ENCODE measurements at regions not wholly inside any gene's neighbourhood (a gene's known extent, or its start where the extent isn't known, plus 50 kb on each side); places are given as distances from the start of the nearest gene placed in this dataset.
"Not testable (repeated sequence)": the region's sequence is repeated elsewhere in the genome, so short reads cannot be mapped to it uniquely, and the experiment has no call there.

DNA sequence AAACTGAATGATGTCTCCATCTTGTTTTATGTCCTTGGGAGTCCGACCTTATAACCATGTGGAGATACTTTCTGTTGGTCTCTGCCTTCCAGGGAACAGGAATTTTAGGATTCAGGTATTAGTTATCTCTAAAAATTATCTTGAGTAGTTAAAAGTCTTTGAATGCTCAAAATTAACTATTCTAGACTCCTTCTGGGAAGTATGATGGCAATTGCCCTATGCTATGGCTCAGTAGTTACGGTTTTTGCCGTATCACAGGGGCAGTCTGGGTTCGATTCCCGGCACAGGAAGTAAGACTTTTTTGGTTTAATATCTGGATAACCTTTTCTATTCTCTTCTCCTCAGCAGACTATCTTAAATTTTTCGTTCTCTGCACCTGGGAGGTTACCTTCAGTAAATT, 708.7 kb upstream of the LRATD1 start:
- DNase-seq: no peak

DNA sequence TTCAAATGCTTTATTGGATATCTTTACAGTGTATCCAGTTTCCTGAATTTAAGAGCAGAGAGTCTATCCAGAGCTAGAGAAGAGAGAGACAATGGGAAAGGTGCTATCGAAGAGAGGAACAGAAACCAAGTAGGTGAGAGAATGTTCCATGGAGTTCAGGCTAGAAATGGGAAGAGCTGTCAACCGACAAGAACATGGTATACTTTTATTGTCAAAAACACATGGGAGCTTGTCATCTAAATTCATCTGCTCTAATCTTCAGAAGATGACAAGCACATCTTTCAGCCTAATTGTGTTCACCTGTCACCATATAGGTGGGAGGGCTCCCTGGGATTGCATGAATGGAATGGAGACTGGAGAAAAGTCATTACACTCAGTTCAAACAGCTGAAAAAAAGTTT, 690.4 kb upstream of the LRATD1 start:
- DNase-seq: no peak

GRCh38 chr2:13950761-13951160, 681.8 kb upstream of the LRATD1 start:
- DNase-seq: no peak

- DNase-seq: no peak
These were observed 663.7 kb upstream of the LRATD1 start for GRCh38 chr2:13968811-13969210.

GRCh38 chr2:13986119-13986720, 646.3 kb upstream of the LRATD1 start:
- no peak for DNase-seq

DNA sequence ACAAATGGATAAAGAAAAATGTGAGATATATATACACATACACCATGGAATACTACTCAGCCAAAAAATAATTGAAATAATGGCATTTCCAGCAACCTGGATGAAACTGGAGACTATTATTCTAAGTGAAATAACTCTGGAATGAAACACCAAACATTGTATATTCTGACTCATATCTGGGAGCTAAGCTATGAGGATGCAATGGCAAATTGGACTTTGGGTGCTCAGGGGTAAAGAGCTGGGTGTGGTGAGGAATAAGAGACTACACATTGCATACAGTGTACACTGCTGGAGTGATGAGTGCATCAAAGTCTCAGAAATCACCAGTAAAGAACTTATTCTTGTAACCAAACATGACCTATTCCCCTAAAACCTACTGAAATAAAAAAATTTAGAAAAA, 636.0 kb upstream of the LRATD1 start:
- no peak for DNase-seq

DNA sequence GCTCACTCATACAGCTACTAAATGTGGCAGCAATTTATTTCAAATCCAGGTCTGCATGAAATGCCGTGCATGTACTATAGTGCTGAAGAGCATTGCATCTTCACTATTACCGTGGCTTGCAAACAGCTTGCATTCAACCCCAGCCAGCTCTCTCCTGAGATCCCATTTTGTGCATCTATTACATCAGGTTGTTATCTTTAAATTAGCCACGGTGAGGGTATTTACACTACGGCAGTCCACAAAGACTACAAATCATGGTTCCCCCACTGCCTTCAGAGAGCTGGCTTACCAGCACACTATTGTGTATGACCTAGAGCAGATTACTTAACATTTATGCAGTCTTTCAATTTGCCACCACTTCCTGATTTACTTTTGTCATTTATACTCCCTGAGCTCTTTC, 621.3 kb upstream of the LRATD1 start:
- DNase-seq: no peak

GRCh38 chr2:14015113-14015630, 617.3 kb upstream of the LRATD1 start:
- no peak for DNase-seq

GRCh38 chr2:14016289-14016955, 616.1 kb upstream of the LRATD1 start:
- DNase-seq: no peak

- DNase-seq: no peak
These were observed 613.9 kb upstream of the LRATD1 start for GRCh38 chr2:14018620-14019019.

GRCh38 chr2:14023558-14023957, 609.0 kb upstream of the LRATD1 start:
- no peak for DNase-seq

DNA sequence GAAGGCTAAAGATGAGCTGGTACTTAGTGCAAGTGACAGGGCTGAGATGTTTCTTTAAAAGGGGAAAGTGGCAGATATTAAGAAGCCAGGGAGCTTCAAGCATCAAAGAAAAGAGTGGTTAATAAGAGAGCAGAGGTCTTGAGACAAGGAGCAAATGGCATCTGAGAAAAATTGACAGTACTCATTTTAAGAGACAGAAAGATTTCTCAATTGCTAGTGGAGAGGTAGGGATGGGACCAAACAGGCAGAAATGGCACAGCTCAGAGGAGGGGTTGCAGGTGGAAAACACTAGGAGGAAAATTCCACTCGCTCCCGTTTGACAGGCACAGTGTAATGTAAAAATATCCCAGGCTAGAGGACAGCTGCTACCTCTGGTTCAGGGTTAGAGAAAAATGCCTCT, 593.4 kb upstream of the LRATD1 start:
- no peak for DNase-seq

DNA sequence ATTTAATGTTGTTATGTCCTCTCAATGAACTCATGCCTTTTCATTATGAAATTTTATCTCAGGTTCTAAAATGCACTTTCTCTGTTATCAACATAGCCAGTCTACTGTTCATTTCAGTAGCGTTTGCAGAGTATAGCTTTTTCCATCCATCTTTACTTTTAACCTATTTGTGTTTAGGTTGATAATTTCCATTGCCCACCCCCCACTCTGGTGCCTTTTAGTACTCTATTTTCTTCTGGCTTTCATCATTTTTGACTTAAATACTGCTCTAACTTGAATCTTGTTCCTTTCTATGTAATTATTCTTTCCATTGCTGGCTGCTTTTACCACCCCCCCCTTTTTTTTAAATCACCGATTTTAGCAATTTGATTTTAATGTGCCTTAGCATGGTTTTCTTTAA, 585.0 kb upstream of the LRATD1 start:
- DNase-seq: no peak

GRCh38 chr2:14051401-14051800, 581.1 kb upstream of the LRATD1 start:
- DNase-seq: no peak

GRCh38 chr2:14053105-14053504, 579.4 kb upstream of the LRATD1 start:
- no peak for DNase-seq

GRCh38 chr2:14064346-14064745, 568.2 kb upstream of the LRATD1 start:
- no peak for DNase-seq

DNA sequence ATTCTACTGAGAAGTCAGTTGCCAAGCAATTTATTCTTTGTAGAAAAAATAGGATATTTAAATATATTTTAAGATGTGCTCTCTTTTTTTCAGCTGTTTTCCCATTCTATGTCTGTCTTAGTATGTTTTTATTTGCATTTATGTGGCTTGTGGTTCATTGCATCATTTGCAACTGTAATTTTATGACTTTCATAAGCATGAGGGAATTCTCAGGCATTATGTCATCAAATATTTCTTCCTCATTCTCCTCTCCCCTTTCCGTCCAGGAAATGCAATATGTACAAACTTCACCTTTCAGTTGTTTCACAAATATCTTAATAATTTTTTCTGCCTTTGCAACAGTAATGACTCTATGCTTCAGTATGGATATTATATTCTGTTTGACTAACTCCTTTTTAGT, 560.2 kb upstream of the LRATD1 start:
- no peak for DNase-seq

GRCh38 chr2:14074691-14075090, 557.8 kb upstream of the LRATD1 start:
- DNase-seq: no peak

DNA sequence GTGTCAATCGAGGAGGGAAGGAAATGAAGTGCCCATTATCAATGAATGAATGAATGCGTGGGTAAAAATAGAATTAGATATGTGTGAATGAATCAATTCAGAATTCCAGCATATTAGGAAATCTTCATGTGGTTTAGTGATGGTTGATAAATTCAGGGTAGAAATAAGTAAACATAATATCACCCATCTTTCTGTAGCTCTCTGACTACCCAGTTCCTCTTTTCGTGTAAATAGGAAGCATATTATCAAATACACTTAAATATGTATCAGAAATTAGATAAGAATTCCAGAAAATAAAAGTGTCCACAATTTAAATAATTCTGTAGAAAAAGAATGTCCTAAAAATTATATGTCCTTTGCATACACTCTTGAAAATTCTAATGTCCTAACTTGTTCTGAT, 552.9 kb upstream of the LRATD1 start:
- no peak for DNase-seq

DNA sequence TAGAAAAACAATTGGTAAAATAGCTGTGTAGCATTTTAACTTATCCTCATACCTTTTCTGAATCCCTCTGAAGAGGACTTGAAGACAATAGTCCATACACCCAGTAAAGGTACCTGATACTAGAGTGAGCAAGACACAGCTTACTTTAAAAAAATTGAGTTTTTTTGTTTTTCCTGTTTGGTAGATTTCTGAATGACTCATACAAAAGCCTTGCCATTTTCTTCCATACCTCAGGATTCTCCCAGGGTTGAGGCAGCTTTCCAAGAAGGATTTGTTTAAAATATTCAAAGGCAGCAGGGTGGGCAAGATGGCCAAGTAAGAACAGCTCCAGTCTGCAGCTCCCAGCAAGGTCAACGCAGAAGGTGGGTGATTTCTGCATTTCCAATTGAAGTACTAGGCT, 551.0 kb upstream of the LRATD1 start:
- no peak for DNase-seq

GRCh38 chr2:14082640-14083039, 549.9 kb upstream of the LRATD1 start:
- DNase-seq: no peak

GRCh38 chr2:14094592-14094991, 537.9 kb upstream of the LRATD1 start:
- DNase-seq: no peak

DNA sequence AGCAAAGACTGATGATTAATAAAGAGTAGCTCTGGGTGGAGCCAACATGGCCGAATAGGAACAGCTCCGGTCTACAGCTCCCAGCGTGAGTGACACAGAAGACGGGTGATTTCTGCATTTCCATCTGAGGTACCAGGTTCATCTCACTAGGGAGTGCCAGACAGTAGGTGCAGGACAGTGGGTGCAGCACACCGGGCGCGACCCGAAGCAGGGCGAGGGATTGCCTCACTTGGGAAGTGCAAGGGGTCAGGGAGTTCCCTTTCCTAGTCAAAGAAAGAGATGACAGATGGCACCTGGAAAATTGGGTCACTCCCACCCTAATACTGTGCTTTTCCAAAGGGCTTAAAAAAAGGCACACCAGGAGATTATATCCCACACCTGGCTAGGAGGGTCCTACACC, 533.4 kb upstream of the LRATD1 start:
- DNase-seq: not testable (repeated sequence)

DNA sequence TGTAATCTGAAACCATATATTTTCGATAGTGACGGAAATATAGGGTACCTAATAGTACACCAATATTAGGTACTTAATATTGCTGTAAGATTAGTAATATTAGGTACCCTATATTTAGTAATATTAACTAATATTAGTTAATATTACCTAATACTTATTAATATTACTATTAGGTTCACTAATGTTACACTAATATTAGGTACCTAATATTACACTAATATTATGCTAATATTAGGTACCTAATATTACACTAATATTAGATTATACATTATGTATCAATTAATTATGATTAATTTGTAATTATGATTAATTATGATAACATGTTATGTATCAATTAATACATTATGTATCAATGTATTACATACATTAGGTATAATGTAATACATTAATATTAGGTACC, 518.2 kb upstream of the LRATD1 start:
- DNase-seq: no peak

GRCh38 chr2:14120376-14120775, 512.1 kb upstream of the LRATD1 start:
- no peak for DNase-seq
